WTC11 (cell line): ENCODE measurements at regions not wholly inside any gene's neighbourhood (a gene's known extent, or its start where the extent isn't known, plus 50 kb on each side); places are given as distances from the start of the nearest gene placed in this dataset.

Experiments
- ATAC-seq: fragments of 200-7000 bp; cut with Tn5 transposase; 2 replicates; pipeline ENCODE4 v1.10.0; 2021; ENCODE audit warnings: mild to moderate bottlenecking, moderate library complexity
- CTCF ChIA-PET: fragments of 300-600 bp; sonication (Branson Sonifier 250); formaldehyde crosslinking; loops from one replicate; lab custom pipeline; 2021; ENCODE audit warnings: antibody characterized with exemption; lab: Charles Lee
- POLR2A ChIA-PET: fragments of 350-600 bp; sonication (Branson Sonifier 250); formaldehyde crosslinking; loops from one replicate; lab custom pipeline; 2021; ENCODE audit warnings: antibody characterized with exemption; lab: Charles Lee
- DNase-seq: peaks from one replicate; pipeline ENCODE4 v3.0.0; 2021; ENCODE audit warnings: low spot score
- H3K27ac Mint-ChIP-seq: 2 replicates; pipeline ENCODE4 v1.8.0; 2021; ENCODE audit warnings: mixed read lengths
- H3K27me3 Mint-ChIP-seq: 2 replicates; pipeline ENCODE4 v1.8.0; 2021; ENCODE audit warnings: low read depth, mild to moderate bottlenecking, moderate library complexity, mixed read lengths
- H3K36me3 Mint-ChIP-seq: 2 replicates; pipeline ENCODE4 v1.8.0; 2021; ENCODE audit warnings: mixed read lengths
- H3K4me1 Mint-ChIP-seq: 2 replicates; pipeline ENCODE4 v1.8.0; 2022; ENCODE audit warnings: mixed read lengths
- H3K4me3 Mint-ChIP-seq: 2 replicates; pipeline ENCODE4 v1.8.0; 2021; ENCODE audit warnings: mild to moderate bottlenecking, moderate library complexity, mixed read lengths
- H3K9me3 Mint-ChIP-seq: 2 replicates; pipeline ENCODE4 v1.8.0; 2021; ENCODE audit warnings: mixed read lengths
- E2F1 ChIP-seq: sonication (generic); formaldehyde crosslinking; IDR thresholded peaks from 2 replicates; pipeline ENCODE4 v1.8.0; 2022; ENCODE audit warnings: mild to moderate bottlenecking, missing genetic modification reagents
- E2F5 ChIP-seq: sonication (generic); formaldehyde crosslinking; IDR thresholded peaks from 2 replicates; pipeline ENCODE4 v1.8.1; 2022; ENCODE audit warnings: mild to moderate bottlenecking, moderate library complexity, missing genetic modification reagents
- EMX1 ChIP-seq: fragments of 250-450 bp; sonication (Bioruptor Pico); IDR thresholded peaks from 2 replicates; pipeline ENCODE4 v1.8.0; 2021; ENCODE audit warnings: mild to moderate bottlenecking
- ETV6 ChIP-seq: sonication (generic); formaldehyde crosslinking; IDR thresholded peaks from 2 replicates; pipeline ENCODE4 v1.8.1; 2022; ENCODE audit warnings: mild to moderate bottlenecking, missing genetic modification reagents
- GABPB1 ChIP-seq: sonication (generic); formaldehyde crosslinking; IDR thresholded peaks from 2 replicates; pipeline ENCODE4 v1.8.1; 2023; ENCODE audit warnings: mild to moderate bottlenecking, missing genetic modification reagents
- NR3C1 ChIP-seq: sonication (generic); formaldehyde crosslinking; conservative IDR thresholded peaks from 2 replicates; pipeline ENCODE4 v1.8.1; 2023; ENCODE audit warnings: low read depth, mild to moderate bottlenecking, missing genetic modification reagents
- RELA ChIP-seq: sonication (generic); formaldehyde crosslinking; IDR thresholded peaks from 2 replicates; pipeline ENCODE4 v1.8.1; 2022; ENCODE audit warnings: missing genetic modification reagents, mild to moderate bottlenecking, borderline replicate concordance
- SP1 ChIP-seq: sonication (generic); formaldehyde crosslinking; conservative IDR thresholded peaks from 2 replicates; pipeline ENCODE4 v1.8.1; 2022; ENCODE audit warnings: missing genetic modification reagents
- STAT6 ChIP-seq: sonication (generic); formaldehyde crosslinking; conservative IDR thresholded peaks from 2 replicates; pipeline ENCODE4 v1.8.1; 2023; ENCODE audit warnings: mild to moderate bottlenecking, low read depth, missing genetic modification reagents, moderate library complexity
- ZNF317 ChIP-seq: sonication (generic); formaldehyde crosslinking; IDR thresholded peaks from 2 replicates; pipeline ENCODE4 v1.8.1; 2023; ENCODE audit warnings: low read depth, mild to moderate bottlenecking, moderate library complexity, missing genetic modification reagents, borderline replicate concordance
- ZNF396 ChIP-seq: fragments of 250-450 bp; sonication (Bioruptor Pico); IDR thresholded peaks from 2 replicates; pipeline ENCODE4 v1.8.0; 2021; ENCODE audit warnings: mild to moderate bottlenecking, moderate library complexity, borderline replicate concordance
- TF ChIP-seq, protein P1 (sequence below): sonication (generic); formaldehyde crosslinking; IDR thresholded peaks from 2 replicates; pipeline ENCODE4 v1.8.0; 2022; ENCODE audit warnings: missing genetic modification reagents
- TF ChIP-seq, protein P2 (sequence below): fragments of 200-600 bp; IDR thresholded peaks from 2 replicates; pipeline ENCODE4 v1.8.0; 2022; ENCODE audit warnings: antibody characterized with exemption
- TF ChIP-seq, protein P3 (sequence below): sonication (generic); formaldehyde crosslinking; IDR thresholded peaks from 2 replicates; pipeline ENCODE4 v1.8.1; 2023; ENCODE audit warnings: mild to moderate bottlenecking, moderate library complexity, missing genetic modification reagents
- TF ChIP-seq, protein P4 (sequence below): sonication (generic); formaldehyde crosslinking; IDR thresholded peaks from 2 replicates; pipeline ENCODE4 v1.8.1; 2023; ENCODE audit warnings: mild to moderate bottlenecking, missing genetic modification reagents
- TF ChIP-seq, protein P5 (sequence below): sonication (generic); formaldehyde crosslinking; IDR thresholded peaks from 2 replicates; pipeline ENCODE4 v1.8.1; 2023; ENCODE audit warnings: mild to moderate bottlenecking, missing genetic modification reagents, borderline replicate concordance

DNA sequence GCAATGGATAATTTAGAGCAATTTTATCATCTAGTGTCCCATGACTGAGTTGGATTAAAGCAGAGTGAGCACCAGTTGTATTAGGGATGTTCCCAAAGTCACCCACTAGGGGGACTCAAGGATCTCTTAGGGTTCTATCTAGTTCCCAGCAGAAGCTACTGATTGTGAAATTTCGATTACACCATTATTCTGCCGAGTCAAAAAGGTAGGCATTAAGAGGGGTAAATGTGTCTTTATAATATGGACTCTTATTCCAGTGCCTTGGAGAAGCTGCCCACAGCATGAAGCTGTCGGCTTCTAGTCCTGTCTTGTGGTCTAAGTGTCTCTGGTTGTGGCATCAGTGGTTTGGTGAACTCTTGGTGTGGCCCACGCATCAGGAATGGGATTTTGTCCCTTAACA, 53.3 kb downstream of the RGS12 start:
- H3K4me3 Mint-ChIP-seq: no peak overlapping the region
- no peaks in the 10 kb centered on the region for H3K36me3 Mint-ChIP-seq
- ATAC-seq (peak; percentile 75), DNase-seq (no peak)
- ChIA-PET CTCF (interaction anchor here (0.5 to 3.2 kb wide), 31 partner anchors 9 to 1168 kb away, joined by 3 to 51 read pairs (median 5); partner anchors contain the start of genes DOK7 and HGFAC), POLR2A (no interaction called here)
- TF ChIP-seq E2F1: no peak
- TF ChIP-seq GABPB1 (CRISPR knock-in tag): peak; percentile 37; the same call in 1 of the 2 replicates
- TF ChIP-seq ZNF396: no peak
- TF ChIP-seq, protein P1, sequence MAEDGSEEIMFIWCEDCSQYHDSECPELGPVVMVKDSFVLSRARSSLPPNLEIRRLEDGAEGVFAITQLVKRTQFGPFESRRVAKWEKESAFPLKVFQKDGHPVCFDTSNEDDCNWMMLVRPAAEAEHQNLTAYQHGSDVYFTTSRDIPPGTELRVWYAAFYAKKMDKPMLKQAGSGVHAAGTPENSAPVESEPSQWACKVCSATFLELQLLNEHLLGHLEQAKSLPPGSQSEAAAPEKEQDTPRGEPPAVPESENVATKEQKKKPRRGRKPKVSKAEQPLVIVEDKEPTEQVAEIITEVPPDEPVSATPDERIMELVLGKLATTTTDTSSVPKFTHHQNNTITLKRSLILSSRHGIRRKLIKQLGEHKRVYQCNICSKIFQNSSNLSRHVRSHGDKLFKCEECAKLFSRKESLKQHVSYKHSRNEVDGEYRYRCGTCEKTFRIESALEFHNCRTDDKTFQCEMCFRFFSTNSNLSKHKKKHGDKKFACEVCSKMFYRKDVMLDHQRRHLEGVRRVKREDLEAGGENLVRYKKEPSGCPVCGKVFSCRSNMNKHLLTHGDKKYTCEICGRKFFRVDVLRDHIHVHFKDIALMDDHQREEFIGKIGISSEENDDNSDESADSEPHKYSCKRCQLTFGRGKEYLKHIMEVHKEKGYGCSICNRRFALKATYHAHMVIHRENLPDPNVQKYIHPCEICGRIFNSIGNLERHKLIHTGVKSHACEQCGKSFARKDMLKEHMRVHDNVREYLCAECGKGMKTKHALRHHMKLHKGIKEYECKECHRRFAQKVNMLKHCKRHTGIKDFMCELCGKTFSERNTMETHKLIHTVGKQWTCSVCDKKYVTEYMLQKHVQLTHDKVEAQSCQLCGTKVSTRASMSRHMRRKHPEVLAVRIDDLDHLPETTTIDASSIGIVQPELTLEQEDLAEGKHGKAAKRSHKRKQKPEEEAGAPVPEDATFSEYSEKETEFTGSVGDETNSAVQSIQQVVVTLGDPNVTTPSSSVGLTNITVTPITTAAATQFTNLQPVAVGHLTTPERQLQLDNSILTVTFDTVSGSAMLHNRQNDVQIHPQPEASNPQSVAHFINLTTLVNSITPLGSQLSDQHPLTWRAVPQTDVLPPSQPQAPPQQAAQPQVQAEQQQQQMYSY: no peak
- TF ChIP-seq, protein P2, sequence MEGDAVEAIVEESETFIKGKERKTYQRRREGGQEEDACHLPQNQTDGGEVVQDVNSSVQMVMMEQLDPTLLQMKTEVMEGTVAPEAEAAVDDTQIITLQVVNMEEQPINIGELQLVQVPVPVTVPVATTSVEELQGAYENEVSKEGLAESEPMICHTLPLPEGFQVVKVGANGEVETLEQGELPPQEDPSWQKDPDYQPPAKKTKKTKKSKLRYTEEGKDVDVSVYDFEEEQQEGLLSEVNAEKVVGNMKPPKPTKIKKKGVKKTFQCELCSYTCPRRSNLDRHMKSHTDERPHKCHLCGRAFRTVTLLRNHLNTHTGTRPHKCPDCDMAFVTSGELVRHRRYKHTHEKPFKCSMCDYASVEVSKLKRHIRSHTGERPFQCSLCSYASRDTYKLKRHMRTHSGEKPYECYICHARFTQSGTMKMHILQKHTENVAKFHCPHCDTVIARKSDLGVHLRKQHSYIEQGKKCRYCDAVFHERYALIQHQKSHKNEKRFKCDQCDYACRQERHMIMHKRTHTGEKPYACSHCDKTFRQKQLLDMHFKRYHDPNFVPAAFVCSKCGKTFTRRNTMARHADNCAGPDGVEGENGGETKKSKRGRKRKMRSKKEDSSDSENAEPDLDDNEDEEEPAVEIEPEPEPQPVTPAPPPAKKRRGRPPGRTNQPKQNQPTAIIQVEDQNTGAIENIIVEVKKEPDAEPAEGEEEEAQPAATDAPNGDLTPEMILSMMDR: peak; percentile 73
- TF ChIP-seq, protein P3, sequence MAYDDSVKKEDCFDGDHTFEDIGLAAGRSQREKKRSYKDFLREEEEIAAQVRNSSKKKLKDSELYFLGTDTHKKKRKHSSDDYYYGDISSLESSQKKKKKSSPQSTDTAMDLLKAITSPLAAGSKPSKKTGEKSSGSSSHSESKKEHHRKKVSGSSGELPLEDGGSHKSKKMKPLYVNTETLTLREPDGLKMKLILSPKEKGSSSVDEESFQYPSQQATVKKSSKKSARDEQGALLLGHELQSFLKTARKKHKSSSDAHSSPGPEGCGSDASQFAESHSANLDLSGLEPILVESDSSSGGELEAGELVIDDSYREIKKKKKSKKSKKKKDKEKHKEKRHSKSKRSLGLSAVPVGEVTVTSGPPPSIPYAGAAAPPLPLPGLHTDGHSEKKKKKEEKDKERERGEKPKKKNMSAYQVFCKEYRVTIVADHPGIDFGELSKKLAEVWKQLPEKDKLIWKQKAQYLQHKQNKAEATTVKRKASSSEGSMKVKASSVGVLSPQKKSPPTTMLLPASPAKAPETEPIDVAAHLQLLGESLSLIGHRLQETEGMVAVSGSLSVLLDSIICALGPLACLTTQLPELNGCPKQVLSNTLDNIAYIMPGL (CRISPR knock-in tag): no peak
- no peak for TF ChIP-seq ZNF317 (CRISPR knock-in tag)
- peak overlapping the region; percentile 72; the same call in 1 of the 2 replicates for H3K27ac Mint-ChIP-seq
- no peaks in the 10 kb centered on the region for H3K9me3 Mint-ChIP-seq
- H3K27me3 Mint-ChIP-seq: no peaks in the 10 kb centered on the region
- peaks cover 32% of the 10 kb centered on the region for H3K4me1 Mint-ChIP-seq

- POLR2A ChIA-PET: no interaction called here
- TF ChIP-seq NR3C1 (CRISPR knock-in tag) (no peak), STAT6 (CRISPR knock-in tag) (no peak), EMX1 (CRISPR knock-in tag) (no peak), ETV6 (no peak), SP1 (CRISPR knock-in tag) (no peak), RELA (no peak), E2F5 (CRISPR knock-in tag) (no peak)
- TF ChIP-seq, protein P4, sequence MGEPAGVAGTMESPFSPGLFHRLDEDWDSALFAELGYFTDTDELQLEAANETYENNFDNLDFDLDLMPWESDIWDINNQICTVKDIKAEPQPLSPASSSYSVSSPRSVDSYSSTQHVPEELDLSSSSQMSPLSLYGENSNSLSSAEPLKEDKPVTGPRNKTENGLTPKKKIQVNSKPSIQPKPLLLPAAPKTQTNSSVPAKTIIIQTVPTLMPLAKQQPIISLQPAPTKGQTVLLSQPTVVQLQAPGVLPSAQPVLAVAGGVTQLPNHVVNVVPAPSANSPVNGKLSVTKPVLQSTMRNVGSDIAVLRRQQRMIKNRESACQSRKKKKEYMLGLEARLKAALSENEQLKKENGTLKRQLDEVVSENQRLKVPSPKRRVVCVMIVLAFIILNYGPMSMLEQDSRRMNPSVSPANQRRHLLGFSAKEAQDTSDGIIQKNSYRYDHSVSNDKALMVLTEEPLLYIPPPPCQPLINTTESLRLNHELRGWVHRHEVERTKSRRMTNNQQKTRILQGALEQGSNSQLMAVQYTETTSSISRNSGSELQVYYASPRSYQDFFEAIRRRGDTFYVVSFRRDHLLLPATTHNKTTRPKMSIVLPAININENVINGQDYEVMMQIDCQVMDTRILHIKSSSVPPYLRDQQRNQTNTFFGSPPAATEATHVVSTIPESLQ (CRISPR knock-in tag): no peak
- TF ChIP-seq, protein P5, sequence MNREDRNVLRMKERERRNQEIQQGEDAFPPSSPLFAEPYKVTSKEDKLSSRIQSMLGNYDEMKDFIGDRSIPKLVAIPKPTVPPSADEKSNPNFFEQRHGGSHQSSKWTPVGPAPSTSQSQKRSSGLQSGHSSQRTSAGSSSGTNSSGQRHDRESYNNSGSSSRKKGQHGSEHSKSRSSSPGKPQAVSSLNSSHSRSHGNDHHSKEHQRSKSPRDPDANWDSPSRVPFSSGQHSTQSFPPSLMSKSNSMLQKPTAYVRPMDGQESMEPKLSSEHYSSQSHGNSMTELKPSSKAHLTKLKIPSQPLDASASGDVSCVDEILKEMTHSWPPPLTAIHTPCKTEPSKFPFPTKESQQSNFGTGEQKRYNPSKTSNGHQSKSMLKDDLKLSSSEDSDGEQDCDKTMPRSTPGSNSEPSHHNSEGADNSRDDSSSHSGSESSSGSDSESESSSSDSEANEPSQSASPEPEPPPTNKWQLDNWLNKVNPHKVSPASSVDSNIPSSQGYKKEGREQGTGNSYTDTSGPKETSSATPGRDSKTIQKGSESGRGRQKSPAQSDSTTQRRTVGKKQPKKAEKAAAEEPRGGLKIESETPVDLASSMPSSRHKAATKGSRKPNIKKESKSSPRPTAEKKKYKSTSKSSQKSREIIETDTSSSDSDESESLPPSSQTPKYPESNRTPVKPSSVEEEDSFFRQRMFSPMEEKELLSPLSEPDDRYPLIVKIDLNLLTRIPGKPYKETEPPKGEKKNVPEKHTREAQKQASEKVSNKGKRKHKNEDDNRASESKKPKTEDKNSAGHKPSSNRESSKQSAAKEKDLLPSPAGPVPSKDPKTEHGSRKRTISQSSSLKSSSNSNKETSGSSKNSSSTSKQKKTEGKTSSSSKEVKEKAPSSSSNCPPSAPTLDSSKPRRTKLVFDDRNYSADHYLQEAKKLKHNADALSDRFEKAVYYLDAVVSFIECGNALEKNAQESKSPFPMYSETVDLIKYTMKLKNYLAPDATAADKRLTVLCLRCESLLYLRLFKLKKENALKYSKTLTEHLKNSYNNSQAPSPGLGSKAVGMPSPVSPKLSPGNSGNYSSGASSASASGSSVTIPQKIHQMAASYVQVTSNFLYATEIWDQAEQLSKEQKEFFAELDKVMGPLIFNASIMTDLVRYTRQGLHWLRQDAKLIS: no peak
Measured at GRCh38 chr4:3347871-3348270, 55.0 kb downstream of the RGS12 start.

More at GRCh38 chr4:3347871-3348270, 55.0 kb downstream of the RGS12 start:
- Mint-ChIP-seq H3K36me3 (no peaks in the 10 kb centered on the region), H3K4me3 (no peak overlapping the region), H3K4me1 (peaks cover 20% of the 10 kb centered on the region), H3K27ac (no peak overlapping the region), H3K9me3 (0 out of 2 replicates have a peak, but pooled peaks cover 3% of the 10 kb centered on the region), H3K27me3 (no peaks in the 10 kb centered on the region)
- DNase-seq (no peak), ATAC-seq (no peak)
- CTCF ChIA-PET: interaction anchor here (1.2 to 2.3 kb wide), 4 partner anchors 23 to 87 kb away, joined by 3 to 15 read pairs (median 8); no protein-coding TSS in a partner anchor
